HEK293T (cell line): ENCODE measurements at regions not wholly inside any gene's neighbourhood (a gene's known extent, or its start where the extent isn't known, plus 50 kb on each side); places are given as distances from the start of the nearest gene placed in this dataset.

Source experiments
- FOXK2 ChIP-seq: fragments of 450-650 bp; IDR thresholded peaks from 2 replicates; pipeline ENCODE4 v1.6.1; 2016; ENCODE audit warnings: mild to moderate bottlenecking
- SP1 ChIP-seq: fragments of 450-650 bp; IDR thresholded peaks from 2 replicates; pipeline ENCODE4 v1.6.1; 2017

- TF ChIP-seq FOXK2, result no peak
- TF ChIP-seq SP1, result no peak
Observed at GRCh38 chr2:144707736-144708326, 187.9 kb upstream of the ZEB2 start.
